GM19239 (cell line): ENCODE measurements at regions not wholly inside any gene's neighbourhood (a gene's known extent, or its start where the extent isn't known, plus 50 kb on each side); places are given as distances from the start of the nearest gene placed in this dataset.

ENCODE experiments used
- DNase-seq: peaks from one replicate; pipeline ENCODE4 v3.0.0; 2011; ENCODE audit warnings: low spot score; ENCODE audit not compliant: insufficient read length
- FAIRE-seq: peaks from 2 replicates; lab custom pipeline; 2011; peaks lifted over from hg19 to GRCh38; lab: Jason Lieb, UNC

DNA sequence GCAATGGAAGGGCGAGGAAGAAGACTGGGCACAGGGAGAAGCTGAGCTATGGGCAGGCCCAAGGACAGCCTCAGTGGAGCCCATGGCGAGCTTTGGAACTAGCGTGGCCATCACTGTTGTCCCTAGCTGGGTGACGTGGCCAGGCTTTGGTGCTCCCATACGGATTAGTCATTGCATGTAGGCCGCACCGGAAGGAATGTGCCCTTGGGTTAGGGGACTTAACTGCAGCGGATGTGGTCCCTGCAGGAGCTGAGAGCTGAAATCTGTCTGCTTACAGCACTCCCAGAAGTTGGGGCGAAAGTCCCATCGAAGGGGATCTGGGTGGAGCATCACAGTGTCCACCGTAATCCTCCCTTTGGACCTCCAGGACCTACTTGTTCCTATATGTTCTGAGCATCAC lies 133.7 kb downstream of the PAPOLA start:
- FAIRE-seq (no peak), DNase-seq (no peak)

DNA sequence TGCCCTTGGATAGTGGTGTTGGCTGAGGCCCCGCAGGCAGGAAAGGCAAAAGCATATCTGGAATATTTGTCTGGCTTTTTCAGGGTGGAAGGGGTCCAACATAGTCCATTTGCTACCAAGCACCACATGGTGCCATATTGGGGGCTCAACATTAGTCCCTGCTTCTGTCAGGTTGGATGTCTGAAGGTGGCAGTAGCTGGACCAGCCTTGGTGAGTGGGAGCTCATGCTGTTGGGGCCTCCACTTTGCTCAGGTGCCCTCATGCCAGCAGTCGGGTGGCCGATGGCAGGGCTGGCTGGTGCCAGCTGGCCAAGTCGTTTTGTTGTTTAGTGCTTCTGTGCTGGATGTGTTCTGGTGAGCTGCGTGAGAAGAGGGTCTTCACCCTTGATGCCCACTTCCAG lies 135.3 kb downstream of the PAPOLA start:
- DNase-seq (no peak), FAIRE-seq (no peak)

DNA sequence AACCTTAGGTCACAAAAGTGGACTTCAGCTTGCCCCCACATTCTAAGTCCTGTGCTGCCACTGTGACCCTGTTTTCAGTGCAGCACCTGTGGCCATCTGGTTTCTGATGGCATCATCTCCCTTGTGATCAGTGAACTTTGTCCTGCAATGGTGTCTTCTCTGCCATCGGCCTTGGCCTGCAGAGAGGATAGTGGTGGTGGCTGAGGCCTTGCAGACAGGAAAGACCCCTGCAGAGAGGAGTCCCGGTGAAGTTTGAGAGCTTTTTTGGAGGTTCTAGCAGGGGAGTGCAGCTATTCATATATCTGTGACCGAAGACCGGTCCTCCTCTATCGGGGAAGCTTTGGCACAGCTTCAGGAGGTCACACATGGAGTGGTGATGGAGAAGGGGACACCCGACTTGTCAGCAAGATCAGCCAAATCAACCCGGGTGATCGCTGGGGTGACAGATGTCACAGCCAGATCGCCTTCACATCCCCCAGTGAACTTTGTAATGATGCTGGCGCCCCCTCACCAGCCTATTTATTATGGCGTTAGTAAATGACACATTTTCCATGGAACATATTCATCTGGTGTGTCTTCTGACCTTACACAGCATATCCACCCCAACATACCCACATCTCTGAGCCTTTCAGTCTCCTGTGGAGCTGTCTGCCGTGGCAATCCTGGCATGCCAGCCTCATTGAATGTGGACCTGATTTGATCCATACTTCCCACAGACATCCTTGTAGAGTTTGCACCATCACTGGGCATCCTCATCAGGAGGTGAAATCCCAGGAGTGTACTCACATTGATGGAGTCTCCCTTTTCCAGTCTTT lies 136.1 kb downstream of the PAPOLA start:
- DNase-seq (no peak), FAIRE-seq (no peak)

DNA sequence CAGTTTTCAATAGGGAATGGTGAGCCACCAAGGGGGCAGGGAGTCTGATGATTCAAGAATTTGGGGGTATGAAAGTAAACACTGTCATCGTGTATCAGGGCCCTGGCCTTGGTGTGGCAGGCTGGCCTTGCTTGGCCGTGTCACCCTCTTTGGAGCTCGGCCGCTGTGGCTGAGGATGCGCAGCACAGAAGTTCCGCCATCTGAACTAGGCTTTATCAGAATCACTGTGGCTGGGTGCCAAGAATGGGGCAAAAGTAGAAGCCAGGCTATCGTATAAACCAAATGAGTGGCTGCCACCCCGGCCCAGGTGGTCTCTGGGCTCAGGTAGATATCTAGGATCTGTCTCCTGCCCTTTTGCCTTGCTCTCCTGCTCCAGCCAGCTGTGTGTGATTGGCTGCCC lies 137.4 kb downstream of the PAPOLA start:
- no peak for FAIRE-seq

DNA sequence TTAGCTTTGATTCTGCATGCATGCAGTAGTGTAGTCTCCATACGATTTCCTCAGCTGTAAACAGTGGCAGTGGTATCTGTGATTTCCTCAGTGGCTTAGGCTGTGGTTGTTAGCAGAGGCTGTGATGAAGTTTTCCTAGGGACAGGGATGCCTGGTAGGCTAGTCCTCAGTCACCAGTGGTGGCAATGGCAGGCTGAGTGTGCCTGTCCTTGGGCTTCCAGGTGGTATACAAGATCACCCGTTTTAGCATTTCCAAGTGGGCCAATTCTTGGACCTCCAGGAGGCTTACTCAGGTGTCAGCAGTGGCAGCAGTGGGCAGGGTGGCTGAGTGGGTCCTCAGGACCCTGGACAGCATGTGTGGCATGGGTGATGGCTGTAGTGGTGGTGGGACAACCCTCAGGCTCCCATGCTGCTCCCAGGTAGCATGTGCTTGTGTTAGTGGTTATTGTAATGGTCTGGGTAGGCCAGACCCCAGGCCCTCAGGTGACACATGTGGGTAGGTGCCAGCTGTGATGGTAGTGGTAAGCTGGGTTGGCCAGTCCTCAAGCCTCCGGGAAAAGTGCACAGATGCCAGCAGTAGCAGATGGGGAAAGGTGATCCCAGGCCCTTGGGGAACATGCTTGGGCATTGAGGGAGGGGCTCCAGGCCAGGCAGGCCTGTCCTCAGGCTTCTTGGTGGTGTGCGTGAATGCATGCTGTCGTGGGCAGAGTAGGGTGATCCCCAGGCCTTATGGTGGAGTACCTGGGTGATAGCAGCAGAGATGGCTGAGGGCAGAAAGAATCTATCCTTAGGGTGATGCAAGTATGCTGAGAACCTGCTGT lies 146.5 kb downstream of the PAPOLA start:
- no peak for DNase-seq

More for the DNA sequence above, 137.4 kb downstream of the PAPOLA start:
- DNase-seq, result no peak

DNA sequence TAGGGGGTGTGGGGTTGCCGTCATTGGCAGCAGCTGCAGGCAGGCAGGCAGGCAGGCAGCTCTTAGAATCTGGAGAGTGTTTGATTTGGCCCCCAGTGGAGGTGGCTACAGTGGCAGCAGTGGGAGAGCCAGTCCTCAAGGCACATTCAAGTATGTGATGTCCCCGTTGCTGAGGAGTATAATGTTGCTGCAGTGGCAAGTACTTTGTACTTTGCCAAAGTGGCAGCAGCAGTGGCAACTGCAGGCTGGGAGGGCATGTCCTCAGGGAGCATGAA lies 147.1 kb downstream of the PAPOLA start:
- FAIRE-seq (no peak), DNase-seq (no peak)

More for the DNA sequence above, 146.5 kb downstream of the PAPOLA start:
- FAIRE-seq, result no peak

DNA sequence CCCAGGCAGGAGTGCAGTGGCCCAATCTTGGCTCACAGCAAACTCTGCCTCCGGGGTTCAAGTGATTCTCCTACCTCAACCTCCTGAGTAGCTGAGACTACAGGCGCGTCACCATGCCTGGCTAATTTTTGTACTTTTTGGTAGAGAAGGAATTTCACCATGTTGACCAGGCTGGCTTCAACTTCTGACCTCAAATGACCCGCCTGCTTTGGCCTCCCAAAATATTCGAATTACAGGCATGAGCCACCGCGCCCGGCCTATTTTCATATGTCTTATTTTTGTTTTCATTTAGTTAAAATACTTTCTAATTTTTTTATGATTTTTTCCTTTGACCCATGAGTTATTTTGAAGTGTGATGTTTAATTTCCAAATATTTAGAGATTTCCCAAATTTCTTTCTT lies 143.6 kb upstream of the VRK1 start:
- no peak for FAIRE-seq
- no peak for DNase-seq

DNA sequence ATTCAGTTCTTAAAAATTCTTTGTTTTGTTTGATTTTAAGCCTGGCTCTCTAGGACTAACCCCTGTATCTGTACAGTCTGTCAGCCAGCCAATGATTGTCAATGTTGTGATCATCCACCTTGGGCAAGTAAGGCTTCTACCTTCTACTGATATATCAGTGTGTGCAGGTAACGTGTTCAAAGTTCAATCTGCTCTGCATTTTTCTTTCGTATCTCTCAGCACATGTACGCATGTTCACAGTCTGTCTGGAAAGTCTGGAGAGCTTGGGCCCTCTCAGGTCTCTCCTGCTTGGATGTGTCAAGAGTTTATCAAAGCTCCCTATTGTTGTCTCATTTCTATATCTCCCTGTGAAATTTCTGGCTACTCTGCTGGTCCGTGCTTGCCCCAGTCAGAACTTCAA lies 138.6 kb upstream of the VRK1 start:
- DNase-seq, result no peak
- FAIRE-seq, result no peak

DNA sequence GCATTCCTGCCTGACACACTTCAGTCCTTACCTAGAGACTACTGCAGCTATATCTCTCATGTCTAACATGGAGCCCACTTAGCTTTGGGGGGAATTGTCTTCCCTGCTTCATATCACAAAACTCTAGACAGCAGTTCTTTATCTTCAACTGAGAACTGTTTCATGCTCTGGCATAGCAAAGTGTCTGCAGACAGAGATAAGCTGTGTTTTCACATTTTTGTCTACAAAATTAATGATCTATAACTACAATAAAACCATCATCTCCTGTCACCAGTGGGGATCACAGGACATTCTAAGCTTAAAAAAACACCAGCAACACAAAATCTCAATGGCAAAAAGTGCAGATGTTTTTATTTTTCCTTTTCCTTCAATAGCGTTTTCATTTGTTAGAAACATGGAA lies 137.1 kb upstream of the VRK1 start:
- no peak for DNase-seq
- FAIRE-seq, result no peak

DNA sequence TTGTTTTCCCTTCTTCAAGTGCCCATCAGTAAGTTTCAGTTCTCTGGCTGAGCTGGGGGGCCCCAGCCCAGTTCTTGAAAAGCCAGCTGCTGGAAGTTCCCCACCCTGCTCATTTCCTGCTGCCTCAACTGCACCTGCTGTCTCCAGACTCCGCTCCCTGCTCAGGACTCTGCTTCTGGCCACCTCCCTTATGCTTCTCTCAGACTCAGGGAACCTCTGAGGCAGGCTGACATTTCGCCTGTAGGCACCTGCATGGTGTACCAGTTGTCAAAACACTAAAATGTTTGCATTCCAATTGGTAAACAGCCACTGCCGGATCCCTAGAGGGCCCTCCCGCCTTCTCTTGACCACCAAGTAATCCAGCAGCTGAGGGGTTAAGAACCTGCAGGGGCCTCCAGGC lies 136.5 kb upstream of the VRK1 start:
- FAIRE-seq (no peak), DNase-seq (no peak)

DNA sequence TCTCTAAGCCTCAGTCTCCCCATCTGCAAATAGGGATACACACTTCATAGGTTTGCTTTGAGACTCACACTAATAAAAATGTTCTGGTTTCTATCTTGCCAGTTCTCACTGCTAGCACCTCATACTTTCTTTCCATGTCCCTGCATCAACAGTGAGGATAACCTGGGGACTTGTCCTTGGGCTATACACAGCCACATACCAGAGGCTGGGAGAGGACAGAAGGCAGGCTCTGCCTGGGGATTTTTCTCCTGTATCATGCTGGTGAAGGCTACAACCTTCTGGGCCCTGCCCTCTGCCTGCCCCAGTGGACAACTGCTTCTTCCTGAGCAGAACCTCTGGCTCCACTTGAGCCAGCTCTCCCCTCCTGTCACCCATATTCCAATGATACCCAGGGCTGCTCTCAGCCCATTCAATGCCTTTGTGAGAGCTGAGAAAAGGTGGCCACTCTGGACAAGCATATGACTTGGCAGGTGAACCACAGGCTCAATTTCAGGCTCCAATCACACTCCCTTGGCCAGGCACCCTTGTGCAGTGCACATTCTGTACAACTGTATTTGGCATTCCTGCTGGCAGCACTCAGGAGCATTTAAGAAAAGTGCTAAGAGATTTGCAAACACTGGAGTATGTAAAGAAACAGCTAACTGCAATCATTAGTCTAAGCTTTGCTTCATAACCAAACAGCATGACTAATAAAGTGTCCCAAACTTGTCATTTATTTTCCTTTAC lies 135.8 kb upstream of the VRK1 start:
- no peak for DNase-seq
- FAIRE-seq, result no peak

DNA sequence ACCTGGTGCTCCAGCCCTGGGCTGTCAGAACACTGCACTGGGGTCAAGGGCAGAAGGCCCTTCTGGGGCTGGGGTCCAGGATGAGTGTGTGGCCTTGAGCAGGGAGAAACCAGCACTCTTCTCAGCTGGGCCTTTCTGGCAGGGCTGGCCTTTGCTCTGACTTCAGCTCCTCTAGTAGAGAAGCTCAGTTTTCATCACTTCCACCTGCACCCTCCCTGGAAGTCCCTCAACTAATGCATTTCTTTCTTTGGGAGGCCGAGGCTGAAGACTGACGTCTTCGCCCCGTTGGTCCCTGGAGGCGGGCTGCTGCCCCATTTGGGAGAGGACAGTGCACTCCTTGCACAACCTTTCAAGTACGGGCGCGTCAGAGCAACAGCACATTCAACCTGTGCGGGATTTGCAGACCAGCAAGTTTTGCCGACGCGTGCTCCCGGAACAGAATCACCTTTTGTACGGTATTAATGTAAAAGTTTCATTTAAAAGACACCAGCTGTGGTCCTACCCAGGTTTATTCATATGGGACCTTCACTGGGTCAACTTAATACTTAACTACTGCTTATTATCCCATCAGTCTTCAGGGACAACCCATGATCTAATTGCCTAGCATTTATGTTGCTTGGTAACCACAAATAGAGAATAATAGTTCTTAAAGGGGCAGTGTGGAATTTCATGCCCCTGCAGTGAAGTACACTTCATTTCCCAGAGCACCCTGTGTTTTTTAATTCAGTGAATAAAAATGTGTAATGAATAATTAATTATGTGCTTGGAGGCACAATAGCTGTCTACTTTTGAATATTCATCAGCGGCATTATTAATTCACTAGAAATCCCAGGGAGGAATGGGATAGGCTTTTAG lies 134.8 kb upstream of the VRK1 start:
- no peak for FAIRE-seq
- no peak for DNase-seq

DNA sequence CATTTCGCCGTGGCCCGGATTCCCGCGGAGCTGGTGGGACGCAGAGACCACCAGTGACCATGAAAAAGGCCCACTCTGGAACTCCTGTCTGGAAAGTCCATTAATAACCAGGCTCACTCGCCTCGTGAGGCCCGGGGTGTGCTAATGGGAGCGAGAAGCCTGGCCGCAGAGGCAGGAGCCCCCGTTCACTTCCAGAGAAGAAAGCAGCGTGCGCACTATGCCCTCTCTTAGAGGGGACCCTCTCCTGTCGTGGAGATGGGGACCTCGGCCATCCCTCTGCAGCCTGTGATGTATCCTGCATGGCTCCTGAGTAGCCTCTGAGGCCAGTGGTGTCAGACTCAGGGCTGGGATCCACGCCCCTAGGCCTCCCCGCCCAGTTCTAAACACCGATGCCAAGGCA lies 134.1 kb upstream of the VRK1 start:
- FAIRE-seq, result no peak
- DNase-seq, result no peak

DNA sequence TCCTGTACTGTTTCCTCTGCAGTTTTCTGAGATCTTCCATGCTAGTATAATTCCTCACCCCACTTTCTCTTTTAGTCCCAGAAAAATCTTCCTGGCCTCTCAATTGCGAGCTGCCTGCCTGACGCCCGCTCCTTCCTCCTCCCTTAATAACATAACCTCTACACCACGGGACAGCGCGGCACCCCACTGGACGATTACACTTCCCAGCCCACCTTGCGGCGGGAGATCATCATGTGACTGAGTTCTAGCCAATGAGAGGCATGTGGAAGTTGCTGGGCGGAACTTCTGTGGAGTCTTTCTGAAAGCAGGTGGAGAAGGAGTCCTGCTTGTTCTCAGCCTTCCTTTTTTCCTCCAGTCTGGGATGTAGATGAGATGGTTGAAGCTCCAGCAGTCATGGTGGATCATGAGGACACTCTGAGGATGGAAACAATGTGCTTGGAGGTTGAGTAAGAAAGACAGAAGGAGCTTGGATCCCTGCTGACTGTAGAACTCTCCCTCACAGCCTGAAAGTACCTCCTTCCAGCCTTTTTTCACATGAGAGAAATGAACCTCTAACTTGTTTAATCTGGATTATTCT lies 133.6 kb upstream of the VRK1 start:
- FAIRE-seq (no peak), DNase-seq (no peak)

DNA sequence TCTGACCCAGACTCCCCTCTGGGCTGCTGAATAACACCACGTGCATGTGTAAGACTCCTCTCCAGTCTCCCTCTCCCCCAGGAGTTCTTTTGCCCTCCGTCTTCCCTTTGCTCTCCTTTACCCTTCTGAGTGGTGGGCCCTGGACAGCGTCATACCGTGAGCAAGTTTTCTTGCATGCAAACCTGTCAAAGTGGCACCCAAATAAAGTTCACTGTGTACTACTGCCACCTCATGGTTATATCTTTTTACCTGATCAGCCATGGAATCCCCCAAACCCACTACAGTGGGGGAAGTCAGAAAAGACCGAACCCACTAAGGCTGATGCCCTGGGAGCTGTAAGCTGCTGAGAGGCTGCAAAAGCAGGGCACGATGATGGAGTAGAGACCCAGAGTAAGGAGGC lies 131.1 kb upstream of the VRK1 start:
- no peak for FAIRE-seq
- no peak for DNase-seq

DNA sequence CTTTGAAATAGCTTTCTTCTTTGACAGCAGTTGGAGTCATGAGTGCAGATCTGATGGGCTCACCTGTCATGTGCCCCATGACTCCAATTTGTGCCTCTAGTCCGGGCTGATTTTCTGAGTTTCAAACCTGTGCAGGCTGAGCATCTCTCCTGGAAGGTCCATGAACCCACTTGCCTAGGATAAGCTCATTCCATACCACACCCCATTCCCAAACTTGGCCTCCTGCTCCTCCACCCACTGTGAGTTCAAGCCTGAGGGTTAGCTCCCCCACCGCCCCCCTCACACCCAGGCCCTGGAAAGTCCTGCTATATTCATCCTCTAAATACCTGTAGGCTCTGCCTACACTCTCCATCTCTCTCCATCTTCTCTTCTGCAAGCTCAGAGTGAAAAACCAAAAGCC lies 126.8 kb upstream of the VRK1 start:
- DNase-seq, result no peak
- no peak for FAIRE-seq

DNA sequence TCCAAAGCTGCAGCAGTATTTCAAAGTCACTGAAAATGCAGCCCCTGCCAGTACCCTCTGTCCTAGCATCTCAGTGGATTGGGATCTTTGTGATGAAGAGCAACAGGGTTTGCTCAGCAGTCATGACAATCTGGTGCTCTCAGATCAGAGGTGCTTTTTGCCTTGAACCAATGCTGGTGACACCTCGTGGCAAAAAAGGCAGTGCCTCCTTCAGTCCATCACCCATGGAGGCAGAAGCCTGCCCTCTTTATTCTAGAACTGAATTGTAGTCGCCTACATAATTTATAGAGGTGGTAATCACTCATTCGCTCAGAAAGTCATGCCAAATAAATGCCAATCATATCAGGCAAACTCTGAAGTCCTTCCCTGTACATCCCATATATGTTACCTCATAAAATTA lies 126.0 kb upstream of the VRK1 start:
- FAIRE-seq, result no peak
- DNase-seq, result no peak

DNA sequence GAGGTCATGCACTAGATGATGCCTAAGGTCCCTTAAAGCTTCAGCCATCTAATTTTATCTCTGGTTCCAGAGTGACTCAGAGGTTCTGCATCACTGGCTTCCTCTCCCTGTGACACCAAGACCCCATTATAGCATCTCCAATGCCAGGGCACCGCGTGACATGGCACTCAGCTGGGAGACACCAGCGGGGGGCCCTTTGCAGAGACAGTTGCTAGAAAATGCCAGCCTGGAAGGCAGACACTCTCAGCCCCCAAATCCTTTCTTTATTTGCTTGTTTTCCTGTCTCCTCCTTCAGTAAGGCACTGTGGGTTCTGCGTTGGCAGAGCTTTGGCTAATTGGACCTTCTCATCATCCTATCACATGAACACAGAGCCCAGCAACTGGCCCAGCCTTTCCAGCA lies 123.5 kb upstream of the VRK1 start:
- DNase-seq (no peak), FAIRE-seq (no peak)

DNA sequence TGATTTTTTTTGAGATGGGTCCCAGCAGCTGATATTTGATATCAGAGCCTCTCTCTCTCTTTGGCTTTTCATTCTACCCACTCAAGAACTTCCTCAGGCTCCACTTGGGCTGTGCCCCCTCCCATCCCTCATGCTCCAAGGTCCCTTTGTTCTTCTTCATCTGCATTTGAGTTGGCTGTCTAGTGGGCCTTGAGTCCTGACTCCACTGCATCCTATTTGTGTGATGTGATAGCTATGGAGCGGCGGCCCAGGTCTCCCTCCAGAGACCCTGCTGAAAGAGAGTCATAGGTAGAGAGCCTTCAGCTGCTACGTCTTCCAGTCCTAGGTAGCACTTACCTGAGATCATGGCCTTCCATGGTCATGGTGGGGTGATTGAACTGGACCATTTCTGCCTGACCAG lies 123.1 kb upstream of the VRK1 start:
- no peak for FAIRE-seq

DNA sequence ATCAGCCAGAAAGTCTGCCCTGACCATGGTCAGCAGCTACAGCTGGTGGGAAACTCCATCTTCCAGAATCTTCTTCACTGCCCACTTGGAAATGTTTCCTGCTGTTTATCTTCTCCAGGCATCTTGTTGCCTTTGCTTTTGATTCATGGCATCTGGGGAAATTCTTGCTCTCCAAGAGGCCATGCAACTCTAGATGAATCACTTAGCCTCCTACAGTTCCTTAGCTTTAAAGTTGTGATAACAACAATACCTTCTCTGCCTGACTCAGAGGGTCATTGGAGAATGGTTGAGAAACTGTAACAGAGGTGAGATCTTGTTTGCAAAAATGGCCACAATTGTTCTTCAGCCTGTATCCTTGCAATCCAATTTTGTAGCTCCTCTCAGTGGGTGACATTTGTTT lies 121.0 kb upstream of the VRK1 start:
- no peak for FAIRE-seq

More for the DNA sequence above, 123.1 kb upstream of the VRK1 start:
- no peak for DNase-seq

More for the DNA sequence above, 121.0 kb upstream of the VRK1 start:
- DNase-seq, result no peak
